Osteocyte (in vitro differentiated cells): ENCODE measurements at regions not wholly inside any gene's neighbourhood (a gene's known extent, or its start where the extent isn't known, plus 50 kb on each side); places are given as distances from the start of the nearest gene placed in this dataset.

Experiments
- DNase-seq: peaks from one replicate; pipeline ENCODE4 v3.0.0; 2021; ENCODE audit warnings: mixed read lengths; ENCODE audit not compliant: unreplicated experiment; ENCODE audit errors: extremely low spot score
- H3K27ac Mint-ChIP-seq: one replicate; pipeline ENCODE4 v1.8.0; 2021; ENCODE audit warnings: mild to moderate bottlenecking, mixed read lengths; ENCODE audit not compliant: unreplicated experiment
- H3K27me3 Mint-ChIP-seq: one replicate; pipeline ENCODE4 v1.8.0; 2021; ENCODE audit warnings: mixed read lengths; ENCODE audit not compliant: unreplicated experiment
- H3K36me3 Mint-ChIP-seq: one replicate; pipeline ENCODE4 v1.8.0; 2021; ENCODE audit warnings: mixed read lengths; ENCODE audit not compliant: unreplicated experiment
- H3K4me1 Mint-ChIP-seq: one replicate; pipeline ENCODE4 v1.8.0; 2021; ENCODE audit warnings: mixed read lengths; ENCODE audit not compliant: unreplicated experiment
- H3K4me3 Mint-ChIP-seq: one replicate; pipeline ENCODE4 v1.8.0; 2021; ENCODE audit warnings: mild to moderate bottlenecking, moderate library complexity, mixed read lengths; ENCODE audit not compliant: unreplicated experiment
- H3K9me3 Mint-ChIP-seq: one replicate; pipeline ENCODE4 v1.8.0; 2021; ENCODE audit warnings: mixed read lengths; ENCODE audit not compliant: unreplicated experiment
- TF ChIP-seq, protein P1 (sequence below): fragments of 200-600 bp; sonication (generic); IDR thresholded peaks from 2 replicates; pipeline ENCODE4 v1.5.0; 2021; ENCODE audit warnings: antibody characterized with exemption, mild to moderate bottlenecking, moderate library complexity

GRCh38 chr2:155844461-155844860 lies 488.1 kb downstream of the NR4A2 start:
- Mint-ChIP-seq H3K4me3 (no peak overlapping the region), H3K27ac (no peak overlapping the region), H3K4me1 (peaks cover 3% of the 10 kb centered on the region), H3K36me3 (no peaks in the 10 kb centered on the region), H3K9me3 (no peaks in the 10 kb centered on the region), H3K27me3 (no peaks in the 10 kb centered on the region)
- DNase-seq = no peak
- TF ChIP-seq, protein P1, sequence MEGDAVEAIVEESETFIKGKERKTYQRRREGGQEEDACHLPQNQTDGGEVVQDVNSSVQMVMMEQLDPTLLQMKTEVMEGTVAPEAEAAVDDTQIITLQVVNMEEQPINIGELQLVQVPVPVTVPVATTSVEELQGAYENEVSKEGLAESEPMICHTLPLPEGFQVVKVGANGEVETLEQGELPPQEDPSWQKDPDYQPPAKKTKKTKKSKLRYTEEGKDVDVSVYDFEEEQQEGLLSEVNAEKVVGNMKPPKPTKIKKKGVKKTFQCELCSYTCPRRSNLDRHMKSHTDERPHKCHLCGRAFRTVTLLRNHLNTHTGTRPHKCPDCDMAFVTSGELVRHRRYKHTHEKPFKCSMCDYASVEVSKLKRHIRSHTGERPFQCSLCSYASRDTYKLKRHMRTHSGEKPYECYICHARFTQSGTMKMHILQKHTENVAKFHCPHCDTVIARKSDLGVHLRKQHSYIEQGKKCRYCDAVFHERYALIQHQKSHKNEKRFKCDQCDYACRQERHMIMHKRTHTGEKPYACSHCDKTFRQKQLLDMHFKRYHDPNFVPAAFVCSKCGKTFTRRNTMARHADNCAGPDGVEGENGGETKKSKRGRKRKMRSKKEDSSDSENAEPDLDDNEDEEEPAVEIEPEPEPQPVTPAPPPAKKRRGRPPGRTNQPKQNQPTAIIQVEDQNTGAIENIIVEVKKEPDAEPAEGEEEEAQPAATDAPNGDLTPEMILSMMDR = no peak

DNA sequence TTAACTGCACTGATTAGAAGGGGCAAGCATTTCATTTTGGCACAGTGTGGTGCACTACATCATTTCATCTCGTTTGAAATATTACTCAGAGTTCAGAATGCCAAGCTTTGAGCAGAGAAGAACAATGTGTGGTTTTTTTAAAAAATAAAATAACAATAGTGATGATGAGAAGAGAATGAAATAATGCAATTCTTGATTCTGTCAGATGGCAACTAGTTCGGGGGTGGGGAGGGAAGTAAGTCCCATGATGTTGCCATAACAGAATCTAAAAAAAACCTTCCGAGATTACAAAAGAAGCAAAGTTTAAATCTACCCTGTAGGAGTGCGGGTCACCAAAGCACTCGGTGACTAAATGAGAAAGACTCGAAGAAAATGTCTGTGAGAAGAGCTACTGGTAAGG lies 490.4 kb downstream of the NR4A2 start:
- Mint-ChIP-seq H3K27me3 (no peaks in the 10 kb centered on the region), H3K4me3 (peak overlapping the region; percentile 15), H3K27ac (no peak overlapping the region), H3K4me1 (peaks cover 3% of the 10 kb centered on the region), H3K9me3 (no peaks in the 10 kb centered on the region), H3K36me3 (no peaks in the 10 kb centered on the region)
- TF ChIP-seq, protein P1 = no peak
- DNase-seq = no peak

DNA sequence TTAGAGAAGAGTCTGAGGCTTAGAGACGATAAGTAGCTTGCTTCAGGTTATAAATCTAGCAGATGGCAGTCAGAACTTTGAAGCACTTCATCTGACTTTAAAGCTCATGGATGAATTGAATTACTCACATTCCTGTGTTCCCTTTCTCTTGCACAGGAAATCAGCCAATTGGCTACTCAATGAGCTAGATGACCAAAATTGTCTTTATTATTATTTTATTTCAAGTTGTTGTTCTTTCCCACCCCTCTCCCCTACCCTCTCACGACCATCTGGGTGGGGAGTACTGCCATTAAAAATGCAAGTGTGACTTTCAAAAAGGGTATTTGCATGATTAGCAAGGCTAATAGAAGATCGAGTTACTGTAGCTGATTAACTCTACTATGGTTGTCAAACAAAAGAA lies 491.1 kb downstream of the NR4A2 start:
- no peaks in the 10 kb centered on the region for H3K9me3 Mint-ChIP-seq
- no peaks in the 10 kb centered on the region for H3K27me3 Mint-ChIP-seq
- peaks cover 3% of the 10 kb centered on the region for H3K4me1 Mint-ChIP-seq
- H3K36me3 Mint-ChIP-seq = no peaks in the 10 kb centered on the region
- no peak overlapping the region for H3K4me3 Mint-ChIP-seq
- TF ChIP-seq, protein P1 = no peak
- DNase-seq = no peak
- H3K27ac Mint-ChIP-seq = no peak overlapping the region

- no peaks in the 10 kb centered on the region for H3K27me3 Mint-ChIP-seq
- DNase-seq = no peak
- H3K27ac Mint-ChIP-seq = no peak overlapping the region
- TF ChIP-seq, protein P1 = no peak
- no peaks in the 10 kb centered on the region for H3K36me3 Mint-ChIP-seq
- no peak overlapping the region for H3K4me3 Mint-ChIP-seq
- H3K4me1 Mint-ChIP-seq = peaks cover 3% of the 10 kb centered on the region
- H3K9me3 Mint-ChIP-seq = no peaks in the 10 kb centered on the region
These were observed 491.9 kb downstream of the NR4A2 start for GRCh38 chr2:155840661-155841060.

GRCh38 chr2:155839991-155840390 lies 492.5 kb downstream of the NR4A2 start:
- no peak for DNase-seq
- H3K9me3 Mint-ChIP-seq = no peaks in the 10 kb centered on the region
- no peak overlapping the region for H3K4me3 Mint-ChIP-seq
- TF ChIP-seq, protein P1 = no peak
- H3K27ac Mint-ChIP-seq = no peak overlapping the region
- H3K4me1 Mint-ChIP-seq = peaks cover 3% of the 10 kb centered on the region
- no peaks in the 10 kb centered on the region for H3K27me3 Mint-ChIP-seq
- H3K36me3 Mint-ChIP-seq = no peaks in the 10 kb centered on the region
